ENCODE measurements at regions not wholly inside any gene's neighbourhood (a gene's known extent, or its start where the extent isn't known, plus 50 kb on each side); places are given as distances from the start of the nearest gene placed in this dataset.

DNA sequence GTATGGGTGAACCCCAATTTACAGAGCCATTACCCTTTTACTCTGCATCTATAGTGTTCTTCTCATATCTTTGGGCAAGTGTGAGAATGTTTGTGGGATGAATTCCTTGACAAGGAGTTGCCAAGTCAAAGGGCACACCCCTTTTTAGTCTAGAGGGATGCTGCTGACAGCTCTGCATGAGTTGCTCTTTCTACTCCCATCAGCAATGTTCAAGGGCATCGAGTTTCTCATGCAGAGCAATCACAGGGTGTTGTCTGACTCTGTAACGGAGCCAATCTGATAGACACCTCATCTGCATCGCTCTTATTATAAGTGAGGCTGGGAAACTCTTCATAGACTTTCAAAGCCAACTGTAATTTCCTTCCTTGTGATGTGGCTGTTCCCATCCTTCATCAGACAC lies 77.4 kb downstream of the EDN3 start:
- TF ChIP-seq POLR2AphosphoS5 (IDR thresholded peaks at IDR 0.05; ENCODE audit: low read depth, low read length) (no peak), POLR2A (IDR thresholded peaks at IDR 0.05; ENCODE audit: control extremely low read depth in 1 of 2, low read depth in 2 of 2, low read length in 2 of 2) (no peak), SRF (IDR thresholded peaks at IDR 0.05; ENCODE audit: low read depth, low read length) (no peak), MAX (IDR thresholded peaks at IDR 0.05) (no peak), EZH2 (IDR thresholded peaks at IDR 0.05; ENCODE audit: low read depth, low read length, severe bottlenecking) (no peak), FOSL1 (IDR thresholded peaks at IDR 0.05; ENCODE audit: insufficient read depth, low read depth, low read length) (no peak), ZNF274 (IDR thresholded peaks at IDR 0.05; ENCODE audit: borderline replicate concordance, extremely low read depth, low read length) (no peak), KDM5A (IDR thresholded peaks at IDR 0.05; ENCODE audit: low read length) (no peak), CEBPB (IDR thresholded peaks at IDR 0.05; ENCODE audit: low read depth, low read length) (no peak), NRF1 (IDR thresholded peaks at IDR 0.05; ENCODE audit: low read depth, low read length) (no peak), RFX5 (IDR thresholded peaks at IDR 0.05; ENCODE audit: borderline replicate concordance, low read depth, low read length) (no peak), SIX5 (IDR thresholded peaks at IDR 0.05; ENCODE audit: low read depth, low read length) (no peak)
- TF ChIP-seq, protein P1, sequence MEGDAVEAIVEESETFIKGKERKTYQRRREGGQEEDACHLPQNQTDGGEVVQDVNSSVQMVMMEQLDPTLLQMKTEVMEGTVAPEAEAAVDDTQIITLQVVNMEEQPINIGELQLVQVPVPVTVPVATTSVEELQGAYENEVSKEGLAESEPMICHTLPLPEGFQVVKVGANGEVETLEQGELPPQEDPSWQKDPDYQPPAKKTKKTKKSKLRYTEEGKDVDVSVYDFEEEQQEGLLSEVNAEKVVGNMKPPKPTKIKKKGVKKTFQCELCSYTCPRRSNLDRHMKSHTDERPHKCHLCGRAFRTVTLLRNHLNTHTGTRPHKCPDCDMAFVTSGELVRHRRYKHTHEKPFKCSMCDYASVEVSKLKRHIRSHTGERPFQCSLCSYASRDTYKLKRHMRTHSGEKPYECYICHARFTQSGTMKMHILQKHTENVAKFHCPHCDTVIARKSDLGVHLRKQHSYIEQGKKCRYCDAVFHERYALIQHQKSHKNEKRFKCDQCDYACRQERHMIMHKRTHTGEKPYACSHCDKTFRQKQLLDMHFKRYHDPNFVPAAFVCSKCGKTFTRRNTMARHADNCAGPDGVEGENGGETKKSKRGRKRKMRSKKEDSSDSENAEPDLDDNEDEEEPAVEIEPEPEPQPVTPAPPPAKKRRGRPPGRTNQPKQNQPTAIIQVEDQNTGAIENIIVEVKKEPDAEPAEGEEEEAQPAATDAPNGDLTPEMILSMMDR (IDR thresholded peaks at IDR 0.05; ENCODE audit: control extremely low read depth in 1 of 3, insufficient read depth in 1 of 3, low read depth in 1 of 3, low read length in 3 of 3), result no peak
- TF ChIP-seq, protein P2, sequence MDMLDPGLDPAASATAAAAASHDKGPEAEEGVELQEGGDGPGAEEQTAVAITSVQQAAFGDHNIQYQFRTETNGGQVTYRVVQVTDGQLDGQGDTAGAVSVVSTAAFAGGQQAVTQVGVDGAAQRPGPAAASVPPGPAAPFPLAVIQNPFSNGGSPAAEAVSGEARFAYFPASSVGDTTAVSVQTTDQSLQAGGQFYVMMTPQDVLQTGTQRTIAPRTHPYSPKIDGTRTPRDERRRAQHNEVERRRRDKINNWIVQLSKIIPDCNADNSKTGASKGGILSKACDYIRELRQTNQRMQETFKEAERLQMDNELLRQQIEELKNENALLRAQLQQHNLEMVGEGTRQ (IDR thresholded peaks at IDR 0.05; ENCODE audit: low read length), result no peak
